Heart left ventricle (tissue), 16 donors: ENCODE measurements at regions not wholly inside any gene's neighbourhood (a gene's known extent, or its start where the extent isn't known, plus 50 kb on each side); places are given as distances from the start of the nearest gene placed in this dataset.
"Not testable (repeated sequence)": the region's sequence is repeated elsewhere in the genome, so short reads cannot be mapped to it uniquely, and the experiment has no call there.

ENCODE experiments used
- ATAC-seq, 4 donors: fragments of 200-7000 bp; cut with Tn5 transposase; one replicate each; pipeline ENCODE4 v1.9.1; 2020 to 2022; ENCODE audit warnings: moderate library complexity in 4 of 4, mild to moderate bottlenecking in 3 of 4, moderate number of reproducible peaks in 1 of 4
- DNase-seq, 5 donors: peaks; one replicate each; pipeline ENCODE4 v3.0.0-alpha.2; 2020
- H3K27ac ChIP-seq, 12 donors: fragments of 200-600 bp; sonication (generic) in 4 of 12; one replicate each; pipeline versions ENCODE4 v1.5.0 to v1.8.0; 2016 to 2022; ENCODE audit warnings: mild to moderate bottlenecking in 2 of 12
- H3K27me3 ChIP-seq, 9 donors: fragments of 200-600 bp; sonication (generic) in 2 of 9; one replicate each; pipeline versions ENCODE4 v1.5.1 to v1.8.0; 2016 to 2022; ENCODE audit warnings: mild to moderate bottlenecking in 3 of 9
- H3K36me3 ChIP-seq, 9 donors: fragments of 200-600 bp; sonication (generic) in 2 of 9; one replicate each; pipeline versions ENCODE4 v1.5.0 to v1.8.0; 2018 to 2022; ENCODE audit warnings: mild to moderate bottlenecking in 2 of 9
- H3K4me1 ChIP-seq, 12 donors: fragments of 200-600 bp; sonication (generic) in 4 of 12; one replicate each; pipeline versions ENCODE4 v1.5.0 to v1.8.0; 2016 to 2022; ENCODE audit warnings: mild to moderate bottlenecking in 3 of 12
- H3K4me3 ChIP-seq, 12 donors: fragments of 200-600 bp; sonication (generic) in 4 of 12; one replicate each; pipeline versions ENCODE4 v1.5.0 to v1.8.0; 2017 to 2022; ENCODE audit warnings: mild to moderate bottlenecking in 9 of 12, moderate library complexity in 4 of 12
- H3K9me3 ChIP-seq, 12 donors: fragments of 200-600 bp; sonication (generic) in 4 of 12; one replicate each; pipeline versions ENCODE4 v1.5.0 to v1.8.0; 2016 to 2022; ENCODE audit warnings: mild to moderate bottlenecking in 1 of 12
- CTCF ChIP-seq, 12 donors: fragments of 200-600 bp; sonication (generic) in 4 of 12; IDR thresholded peaks; one replicate each; pipeline versions ENCODE4 v1.5.0 to v1.8.0; 2018 to 2022; ENCODE audit warnings: antibody characterized with exemption in 12 of 12, mild to moderate bottlenecking in 5 of 12
- POLR2A ChIP-seq, 2 donors: fragments of 450-650 bp; IDR thresholded peaks; one replicate each; pipeline ENCODE4 v1.6.1; 2017; ENCODE audit warnings: antibody characterized with exemption in 2 of 2, mild to moderate bottlenecking in 2 of 2, moderate library complexity in 2 of 2
- WGBS, 4 donors: extraction: QIAGEN DNeasy Blood & Tissue Kit in 2 of 4; methylation state at CpG; one replicate each; pipeline versions ENCODE4 v1.1.5 to v1.1.7; 2013 to 2018; 5-methylcytosine and 5-hydroxymethylcytosine counted together
- intact Hi-C, 10 donors: fragments of 100-400 bp; cut with DNase I; formaldehyde crosslinking; loops; one replicate each; pipeline versions ENCODE4 v1.11.1 to v1.14.2; 2022
- donor health status: ischemic (EF 13 %, LVEDD 7.1; RV severe dilation, severe dysfunction).
- donor health status: healthy with polysubstance abuse.
- donor health status: DM: no; HTN: yes; CAD: no.
- donor health status: DM: no; HTN: no; CAD: no.
- donor health status: ischemic (EF 25% LVEDD 6.9; RV normal size, moderate dysfunction).
- donor health status: ischemic (EF 25% LVEDD 5.7; RV mildly dilated, moderate dysfunction).
- donor health status: healthy.
- donor health status: DM: yes; HTN: yes; CAD: no.
- donor health status: ischemic (EF 35%, LVEDD 5.7; RV mildly dilated, moderate dysfunction).
- donor health status: nonischemic (EF 11% LVEDD 7.7; RV severe dilation, severe dysfunction).
- donor health status: DM: yes; HTN: yes; CAD: no.
- donor health status: PGD.
- donor health status: ischemic (EF 29% LVEDD 5.4; RV normal size, mild dysfunction).
- donor health status: nonischemic (EF 23%, LVEDD 6.1; RV moderate dilation, normal function).

- Histone ChIP-seq H3K9me3 (no peaks in the 10 kb centered on the region), H3K36me3 (no peaks in the 10 kb centered on the region), H3K27me3 (no peaks in the 10 kb centered on the region), H3K4me3 (no peak overlapping the region), H3K4me1 (peaks cover 0 to 3% (median 0%) of the 10 kb centered on the region in 12 donors), H3K27ac (no peak overlapping the region)
- intact Hi-C loops = no loop called here
- ATAC-seq (no peak), DNase-seq (no peak)
- no peak for TF ChIP-seq POLR2A (IDR thresholded peaks at IDR 0.05)
- WGBS, 4 donors = 78 to 80% (median 79%) methylated on average over 4 of the region's 4 CpGs
These were observed 1115.6 kb upstream of the GOT2 start for GRCh38 chr16:59849716-59850115.

GRCh38 chr16:59848296-59848695 is 1114.2 kb upstream of the GOT2 start:
- DNase-seq (no peak), ATAC-seq (no peak)
- H3K4me1 ChIP-seq = peaks cover 0 to 3% (median 0%) of the 10 kb centered on the region in 12 donors
- H3K9me3 ChIP-seq = peaks cover 0 to 8% (median under 1%) of the 10 kb centered on the region in 12 donors
- no peak overlapping the region for H3K27ac ChIP-seq
- intact Hi-C loops = no loop called here
- no peak overlapping the region for H3K4me3 ChIP-seq
- no peak for TF ChIP-seq POLR2A (IDR thresholded peaks at IDR 0.05)
- TF ChIP-seq CTCF (IDR thresholded peaks at IDR 0.05) = no peak
- no peaks in the 10 kb centered on the region for H3K27me3 ChIP-seq
- H3K36me3 ChIP-seq = no peaks in the 10 kb centered on the region

GRCh38 chr16:59840169-59840568 is 1106.1 kb upstream of the GOT2 start:
- Histone ChIP-seq H3K4me1 (no peaks in the 10 kb centered on the region), H3K27me3 (no peaks in the 10 kb centered on the region), H3K36me3 (no peaks in the 10 kb centered on the region), H3K4me3 (no peak overlapping the region), H3K27ac (no peak overlapping the region), H3K9me3 (peaks cover 0 to 12% (median 3%) of the 10 kb centered on the region in 12 donors)
- DNase-seq (no peak), ATAC-seq (no peak)
- 73 to 85% (median 82%) methylated on average over 3 of the region's 3 CpGs for WGBS, 4 donors
- TF ChIP-seq CTCF (IDR thresholded peaks at IDR 0.05) = no peak
- TF ChIP-seq POLR2A (IDR thresholded peaks at IDR 0.05) = no peak
- intact Hi-C loops = no loop called here

GRCh38 chr16:59826767-59827166 is 1092.7 kb upstream of the GOT2 start:
- WGBS, 4 donors = 84 to 90% (median 88%) methylated on average over 1 of the region's 1 CpG
- peaks cover 0 to 3% (median 0%) of the 10 kb centered on the region in 12 donors for H3K9me3 ChIP-seq
- no peaks in the 10 kb centered on the region for H3K27me3 ChIP-seq
- no peak overlapping the region for H3K27ac ChIP-seq
- TF ChIP-seq CTCF (IDR thresholded peaks at IDR 0.05) (no peak), POLR2A (IDR thresholded peaks at IDR 0.05) (no peak)
- intact Hi-C loops = no loop called here
- H3K36me3 ChIP-seq = no peaks in the 10 kb centered on the region
- ATAC-seq (no peak), DNase-seq (no peak)
- H3K4me1 ChIP-seq = no peaks in the 10 kb centered on the region
- H3K4me3 ChIP-seq = no peak overlapping the region

DNA sequence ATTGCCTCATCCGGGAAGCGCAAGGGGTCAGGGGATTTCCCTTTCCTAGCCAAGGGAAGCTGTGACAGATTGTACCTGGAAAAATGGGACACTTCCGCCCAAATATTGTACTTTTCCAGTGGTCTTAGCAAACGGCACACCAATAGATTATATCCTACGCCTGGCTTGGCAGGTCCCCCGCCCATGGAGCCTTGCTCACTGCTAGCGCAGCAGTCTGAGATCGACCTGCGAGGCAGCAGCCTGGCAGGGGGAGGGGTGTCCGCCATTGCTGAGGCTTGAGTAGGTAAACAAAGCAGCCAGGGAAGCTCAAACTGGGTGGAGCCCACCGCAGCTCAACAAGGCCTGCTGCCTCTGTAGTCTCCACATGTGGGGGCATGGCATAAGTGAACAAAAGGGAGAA is 1075.4 kb upstream of the GOT2 start:
- ATAC-seq, DNase-seq, H3K4me1 ChIP-seq, H3K36me3 ChIP-seq, H3K4me3 ChIP-seq, H3K27ac ChIP-seq, H3K9me3 ChIP-seq, intact Hi-C loops, H3K27me3 ChIP-seq: not testable (repeated sequence)
- 83 to 89% (median 85%) methylated on average over 11 of the region's 11 CpGs for WGBS, 4 donors
